ENCODE measurements at regions not wholly inside any gene's neighbourhood (a gene's known extent, or its start where the extent isn't known, plus 50 kb on each side); places are given as distances from the start of the nearest gene placed in this dataset.

GRCh38 chr10:4076983-4077382 lies 292.0 kb upstream of the KLF6 start:
- no peak for DNase-seq (ENCODE audit: low spot score)
- Mint-ChIP-seq H3K4me3 (no peak overlapping the region), H3K27me3 (ENCODE audit: low read depth) (no peaks in the 10 kb centered on the region), H3K9me3 (peaks cover 17% of the 10 kb centered on the region), H3K4me1 (peaks cover 7% of the 10 kb centered on the region), H3K36me3 (0 out of 2 replicates have a peak, but pooled peaks cover 6% of the 10 kb centered on the region), H3K27ac (no peak overlapping the region)
- TF ChIP-seq HMGA2 (CRISPR knock-in tag; IDR thresholded peaks at IDR 0.05) (no peak), JUN (CRISPR knock-in tag; IDR thresholded peaks at IDR 0.05) (no peak), STAT6 (CRISPR knock-in tag; conservative IDR thresholded peaks at IDR 0.05; ENCODE audit: low read depth) (no peak), SP1 (CRISPR knock-in tag; conservative IDR thresholded peaks at IDR 0.05) (no peak), ZNF219 (CRISPR knock-in tag; IDR thresholded peaks at IDR 0.05; ENCODE audit: borderline replicate concordance) (no peak), NR3C1 (CRISPR knock-in tag; conservative IDR thresholded peaks at IDR 0.05; ENCODE audit: low read depth) (no peak), ZNF396 (CRISPR knock-in tag; IDR thresholded peaks at IDR 0.05; ENCODE audit: borderline replicate concordance) (no peak), ERG (CRISPR knock-in tag; IDR thresholded peaks at IDR 0.05) (no peak), IRF1 (CRISPR knock-in tag; IDR thresholded peaks at IDR 0.05) (no peak), E2F4 (CRISPR knock-in tag; IDR thresholded peaks at IDR 0.05; ENCODE audit: borderline replicate concordance, low read depth) (no peak), CREM (CRISPR knock-in tag; IDR thresholded peaks at IDR 0.05) (no peak), FOXP4 (CRISPR knock-in tag; IDR thresholded peaks at IDR 0.05) (no peak), ATF1 (CRISPR knock-in tag; IDR thresholded peaks at IDR 0.05) (no peak)
- ChIA-PET POLR2A (no interaction called here), CTCF (no interaction called here)
- no peak for ATAC-seq

GRCh38 chr10:4075443-4075842 lies 290.4 kb upstream of the KLF6 start:
- CTCF ChIA-PET, result no interaction called here
- DNase-seq (ENCODE audit: low spot score) (no peak), ATAC-seq (no peak)
- POLR2A ChIA-PET, result no interaction called here
- Mint-ChIP-seq H3K27ac (no peak overlapping the region), H3K4me3 (no peak overlapping the region), H3K27me3 (ENCODE audit: low read depth) (no peaks in the 10 kb centered on the region), H3K36me3 (0 out of 2 replicates have a peak, but pooled peaks cover 6% of the 10 kb centered on the region), H3K4me1 (peaks cover 5% of the 10 kb centered on the region), H3K9me3 (peaks cover 17% of the 10 kb centered on the region)
- TF ChIP-seq ZNF281 (CRISPR knock-in tag; IDR thresholded peaks at IDR 0.05) (no peak), TCF7 (CRISPR knock-in tag; IDR thresholded peaks at IDR 0.05; ENCODE audit: low read depth) (no peak), SMAD3 (CRISPR knock-in tag; IDR thresholded peaks at IDR 0.05; ENCODE audit: borderline replicate concordance) (no peak), EMX1 (CRISPR knock-in tag; IDR thresholded peaks at IDR 0.05) (no peak), ZNF512 (CRISPR knock-in tag; IDR thresholded peaks at IDR 0.05; ENCODE audit: borderline replicate concordance) (no peak), IRF1 (CRISPR knock-in tag; IDR thresholded peaks at IDR 0.05) (no peak), FOXJ3 (CRISPR knock-in tag; IDR thresholded peaks at IDR 0.05; ENCODE audit: borderline replicate concordance) (no peak), GRHL2 (CRISPR knock-in tag; IDR thresholded peaks at IDR 0.05; ENCODE audit: insufficient replicate concordance, severe bottlenecking) (no peak), MLX (CRISPR knock-in tag; IDR thresholded peaks at IDR 0.05) (no peak), CREM (CRISPR knock-in tag; IDR thresholded peaks at IDR 0.05) (no peak)
